SK-N-SH (cell line): ENCODE measurements at regions not wholly inside any gene's neighbourhood (a gene's known extent, or its start where the extent isn't known, plus 50 kb on each side); places are given as distances from the start of the nearest gene placed in this dataset.

Experiments
- EP300 ChIP-seq, 2 experiments: IDR thresholded peaks; 2 replicates each; pipeline versions ENCODE4 v1.4.0 to v1.6.1; 2012; ENCODE audit warnings: borderline replicate concordance in 1 of 2, low read depth in 1 of 2, low read length in 1 of 2
- GABPA ChIP-seq: IDR thresholded peaks from 2 replicates; pipeline ENCODE4 v1.4.0; 2012; ENCODE audit warnings: low read depth, mild to moderate bottlenecking
- YY1 ChIP-seq: IDR thresholded peaks from 2 replicates; pipeline ENCODE4 v1.4.0; 2012; ENCODE audit warnings: low read depth, mild to moderate bottlenecking
- ZBTB33 ChIP-seq: IDR thresholded peaks from 2 replicates; pipeline ENCODE4 v1.4.0; 2012; ENCODE audit warnings: low read depth, borderline replicate concordance

- TF ChIP-seq ZBTB33 = no peak
- no peak for TF ChIP-seq YY1
- no peak for TF ChIP-seq GABPA
- no peak for TF ChIP-seq EP300 (IDR thresholded peaks at IDR 0.05; ENCODE audit: borderline replicate concordance in 1 of 2, low read depth in 1 of 2, low read length in 1 of 2)
These were observed 109.3 kb upstream of the MTHFD1L start for GRCh38 chr6:150756173-150756572.
